Esophagus muscularis mucosa (tissue), 4 donors: ENCODE measurements at regions not wholly inside any gene's neighbourhood (a gene's known extent, or its start where the extent isn't known, plus 50 kb on each side); places are given as distances from the start of the nearest gene placed in this dataset.

Experiments
- EP300 ChIP-seq: sonication (generic); formaldehyde crosslinking; IDR thresholded peaks from one replicate; pipeline ENCODE4 v1.6.1; 2017; ENCODE audit warnings: antibody characterized with exemption
- POLR2A ChIP-seq: fragments of 450-650 bp; IDR thresholded peaks from one replicate; pipeline ENCODE4 v1.6.1; 2017; ENCODE audit warnings: antibody characterized with exemption, moderate library complexity, mild to moderate bottlenecking, low read depth
- POLR2AphosphoS5 ChIP-seq, 2 donors: sonication (generic); formaldehyde crosslinking; IDR thresholded peaks; one replicate each; pipeline ENCODE4 v1.6.1; 2017; ENCODE audit warnings: antibody characterized with exemption in 2 of 2
- TF ChIP-seq, protein P1 (sequence below), 3 experiments: fragments of 200-600 bp in 2 of 3; fragments of 450-650 bp in 1 of 3; sonication (generic) in 2 of 3; IDR thresholded peaks; one replicate each; pipeline ENCODE4 v1.5.1; 2017 to 2019; ENCODE audit warnings: antibody characterized with exemption in 3 of 3, mild to moderate bottlenecking in 2 of 3, moderate library complexity in 1 of 3

DNA sequence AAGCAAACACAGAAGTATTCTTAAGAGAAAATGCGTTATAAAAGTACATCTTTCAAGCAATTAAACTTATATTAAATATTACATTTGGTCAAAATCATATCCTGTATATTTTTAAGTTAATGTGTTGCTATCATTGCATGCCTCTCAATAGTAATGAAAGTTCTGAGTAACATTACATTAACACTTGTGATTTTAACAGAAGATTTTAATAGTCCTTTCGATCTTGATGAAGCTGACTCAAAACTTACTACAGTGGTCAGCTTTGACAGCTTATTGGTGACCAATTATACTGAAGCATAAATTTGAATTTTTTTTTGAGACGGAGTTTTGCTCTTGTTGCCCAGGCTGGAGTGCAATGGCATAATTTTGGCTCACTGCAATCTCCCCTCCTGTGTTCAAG, 303.3 kb downstream of the GALR1 start:
- TF ChIP-seq POLR2AphosphoS5 (IDR thresholded peaks at IDR 0.05): no peak
- TF ChIP-seq POLR2A: no peak
- TF ChIP-seq, protein P1, sequence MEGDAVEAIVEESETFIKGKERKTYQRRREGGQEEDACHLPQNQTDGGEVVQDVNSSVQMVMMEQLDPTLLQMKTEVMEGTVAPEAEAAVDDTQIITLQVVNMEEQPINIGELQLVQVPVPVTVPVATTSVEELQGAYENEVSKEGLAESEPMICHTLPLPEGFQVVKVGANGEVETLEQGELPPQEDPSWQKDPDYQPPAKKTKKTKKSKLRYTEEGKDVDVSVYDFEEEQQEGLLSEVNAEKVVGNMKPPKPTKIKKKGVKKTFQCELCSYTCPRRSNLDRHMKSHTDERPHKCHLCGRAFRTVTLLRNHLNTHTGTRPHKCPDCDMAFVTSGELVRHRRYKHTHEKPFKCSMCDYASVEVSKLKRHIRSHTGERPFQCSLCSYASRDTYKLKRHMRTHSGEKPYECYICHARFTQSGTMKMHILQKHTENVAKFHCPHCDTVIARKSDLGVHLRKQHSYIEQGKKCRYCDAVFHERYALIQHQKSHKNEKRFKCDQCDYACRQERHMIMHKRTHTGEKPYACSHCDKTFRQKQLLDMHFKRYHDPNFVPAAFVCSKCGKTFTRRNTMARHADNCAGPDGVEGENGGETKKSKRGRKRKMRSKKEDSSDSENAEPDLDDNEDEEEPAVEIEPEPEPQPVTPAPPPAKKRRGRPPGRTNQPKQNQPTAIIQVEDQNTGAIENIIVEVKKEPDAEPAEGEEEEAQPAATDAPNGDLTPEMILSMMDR (IDR thresholded peaks at IDR 0.05): no peak
- no peak for TF ChIP-seq EP300
